IMR-90 (cell line): ENCODE measurements at regions not wholly inside any gene's neighbourhood (a gene's known extent, or its start where the extent isn't known, plus 50 kb on each side); places are given as distances from the start of the nearest gene placed in this dataset.

ENCODE experiments used
- MAZ ChIP-seq: IDR thresholded peaks from 2 replicates; pipeline ENCODE4 v1.6.1; 2012; ENCODE audit warnings: low read depth, mild to moderate bottlenecking, low read length, improper control_type of control experiment, moderate library complexity, borderline replicate concordance
- POLR2A ChIP-seq: IDR thresholded peaks from 2 replicates; pipeline ENCODE4 v1.6.1; 2012; ENCODE audit warnings: mild to moderate bottlenecking, low read depth, low read length
- USF2 ChIP-seq: fragments of 150-350 bp; IDR thresholded peaks from 2 replicates; pipeline ENCODE4 v1.6.1; 2017; ENCODE audit warnings: mild to moderate bottlenecking, antibody characterized with exemption, low read length, low read depth
- TF ChIP-seq, protein P1 (sequence below): conservative IDR thresholded peaks from 2 replicates; pipeline ENCODE4 v1.5.1; 2012; ENCODE audit warnings: mild to moderate bottlenecking, low read depth, low read length, improper control_type of control experiment

- TF ChIP-seq, protein P1, sequence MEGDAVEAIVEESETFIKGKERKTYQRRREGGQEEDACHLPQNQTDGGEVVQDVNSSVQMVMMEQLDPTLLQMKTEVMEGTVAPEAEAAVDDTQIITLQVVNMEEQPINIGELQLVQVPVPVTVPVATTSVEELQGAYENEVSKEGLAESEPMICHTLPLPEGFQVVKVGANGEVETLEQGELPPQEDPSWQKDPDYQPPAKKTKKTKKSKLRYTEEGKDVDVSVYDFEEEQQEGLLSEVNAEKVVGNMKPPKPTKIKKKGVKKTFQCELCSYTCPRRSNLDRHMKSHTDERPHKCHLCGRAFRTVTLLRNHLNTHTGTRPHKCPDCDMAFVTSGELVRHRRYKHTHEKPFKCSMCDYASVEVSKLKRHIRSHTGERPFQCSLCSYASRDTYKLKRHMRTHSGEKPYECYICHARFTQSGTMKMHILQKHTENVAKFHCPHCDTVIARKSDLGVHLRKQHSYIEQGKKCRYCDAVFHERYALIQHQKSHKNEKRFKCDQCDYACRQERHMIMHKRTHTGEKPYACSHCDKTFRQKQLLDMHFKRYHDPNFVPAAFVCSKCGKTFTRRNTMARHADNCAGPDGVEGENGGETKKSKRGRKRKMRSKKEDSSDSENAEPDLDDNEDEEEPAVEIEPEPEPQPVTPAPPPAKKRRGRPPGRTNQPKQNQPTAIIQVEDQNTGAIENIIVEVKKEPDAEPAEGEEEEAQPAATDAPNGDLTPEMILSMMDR = no peak
- TF ChIP-seq MAZ (no peak), POLR2A (no peak), USF2 (no peak)
Observed at GRCh38 chr2:34723683-34724082, 1124.6 kb upstream of the FAM98A start.
